ENCODE measurements at regions not wholly inside any gene's neighbourhood (a gene's known extent, or its start where the extent isn't known, plus 50 kb on each side); places are given as distances from the start of the nearest gene placed in this dataset.
"Not testable (repeated sequence)": the region's sequence is repeated elsewhere in the genome, so short reads cannot be mapped to it uniquely, and the experiment has no call there.

- no peak for DNase-seq
These were observed 146.3 kb downstream of the PRL start for GRCh38 chr6:22150368-22151035.

GRCh38 chr6:22151892-22152291 is 144.9 kb downstream of the PRL start:
- no peak for DNase-seq

DNA sequence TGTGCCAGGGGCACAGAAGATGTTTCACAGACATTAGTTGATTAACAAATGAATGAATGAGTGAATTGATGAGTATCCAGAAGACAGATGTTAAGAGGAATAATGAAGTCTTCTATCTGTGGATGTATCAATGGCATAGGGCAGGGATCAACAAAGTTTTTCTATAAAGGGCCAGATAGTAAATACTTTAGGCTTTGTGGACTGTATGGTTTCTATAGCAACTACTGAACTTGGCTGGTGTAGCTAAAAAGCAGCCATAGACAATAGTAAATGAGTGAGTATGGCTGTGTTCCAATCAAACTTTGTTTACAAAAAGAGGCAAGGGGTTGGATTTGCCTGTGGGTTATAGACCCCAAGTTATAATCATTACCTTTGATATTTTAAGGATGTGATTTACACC is 144.0 kb downstream of the PRL start:
- DNase-seq: no peak

DNA sequence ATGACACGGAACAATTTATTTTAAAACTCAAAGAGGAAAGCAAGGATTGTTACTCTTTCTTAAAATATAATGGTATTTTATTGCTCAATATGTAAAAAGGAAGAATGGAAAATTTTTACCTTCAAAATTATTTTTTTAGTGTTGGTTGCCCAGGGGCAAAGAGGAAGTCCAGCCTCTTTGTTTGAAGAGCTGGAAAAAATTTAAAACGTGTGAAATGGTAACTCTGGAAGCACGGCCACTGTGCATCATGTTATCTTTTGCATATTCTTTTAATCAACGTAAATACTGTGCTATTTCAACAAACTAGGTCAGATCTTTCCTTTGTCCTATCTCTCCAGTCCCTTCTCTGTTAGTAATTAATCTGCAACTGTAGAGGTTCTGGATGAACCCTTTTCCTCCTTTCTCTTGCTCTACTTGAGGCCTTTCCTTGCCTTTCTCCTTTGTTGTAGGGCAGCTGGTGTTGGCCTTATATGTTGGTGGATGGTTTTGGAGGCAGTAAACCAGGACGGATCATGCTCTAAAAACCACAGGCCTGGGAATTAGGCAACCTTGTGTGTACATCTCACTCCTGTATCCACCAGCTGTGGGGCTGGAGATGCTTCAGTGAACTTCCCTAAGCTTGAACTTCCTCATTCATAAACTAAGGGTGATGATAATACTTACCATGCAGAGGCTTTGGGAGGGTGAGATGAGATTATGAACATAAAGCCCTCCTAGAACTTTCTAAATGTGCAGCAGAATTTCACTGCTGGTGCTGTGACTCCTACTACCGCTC is 143.3 kb downstream of the PRL start:
- DNase-seq: no peak

DNA sequence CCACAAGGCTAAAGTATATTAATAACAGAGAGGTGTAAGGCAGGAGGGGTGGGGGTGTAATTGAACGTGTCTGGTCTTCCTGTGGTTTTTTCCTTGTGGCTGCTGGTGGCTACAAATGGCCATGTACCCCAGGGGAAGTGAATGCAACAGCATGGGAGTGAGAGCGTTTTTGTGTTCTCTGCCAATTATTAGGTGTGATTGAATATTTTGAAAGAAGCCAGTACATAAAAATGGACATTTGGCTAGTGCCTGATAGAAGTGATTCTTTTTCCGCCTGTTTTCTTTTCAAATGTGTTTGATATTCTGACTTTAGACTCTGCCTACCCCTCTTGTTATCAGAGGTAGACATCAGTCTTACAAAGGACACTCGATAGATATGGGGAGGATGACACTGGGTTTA is 141.3 kb downstream of the PRL start:
- no peak for DNase-seq

DNA sequence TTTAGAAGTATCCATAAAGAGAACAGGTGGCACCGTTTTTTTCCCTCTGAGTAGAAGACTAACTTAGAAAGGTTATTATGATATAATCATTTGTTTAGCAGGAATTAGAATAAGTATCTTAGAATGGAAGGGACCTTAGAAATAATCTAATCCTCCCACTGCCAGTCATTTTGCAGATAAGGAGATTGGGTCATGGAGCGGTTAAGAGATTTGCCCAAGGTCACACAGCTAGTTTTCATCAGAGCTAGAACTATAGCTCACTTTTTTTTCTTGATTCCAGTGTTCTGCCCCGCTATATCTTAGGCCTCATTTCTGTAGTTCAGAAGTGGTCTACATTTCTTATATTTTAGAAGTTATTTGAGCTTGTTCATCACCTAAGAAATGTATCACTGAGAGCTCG is 139.6 kb downstream of the PRL start:
- no peak for DNase-seq

DNA sequence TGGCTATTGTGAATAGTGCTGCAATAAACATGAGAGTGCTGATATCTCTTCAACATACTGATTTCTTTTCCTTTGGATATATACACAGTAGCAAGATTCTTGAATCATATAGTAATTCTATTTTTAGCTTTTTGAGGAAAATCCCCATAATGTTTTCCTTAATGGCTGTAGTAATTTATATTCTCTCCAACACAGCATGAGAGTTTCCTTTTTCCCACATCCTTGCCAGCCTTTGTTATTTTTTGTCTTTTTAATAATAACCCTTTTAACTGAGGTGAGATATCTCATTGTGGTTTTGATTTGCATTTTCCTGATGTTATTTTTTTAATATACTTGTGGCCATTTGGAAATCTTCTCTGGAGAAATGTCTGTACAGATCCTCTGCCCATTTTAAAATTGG is 132.6 kb downstream of the PRL start:
- DNase-seq: no peak

GRCh38 chr6:22171006-22171405 is 125.8 kb downstream of the PRL start:
- DNase-seq: not testable (repeated sequence)

DNA sequence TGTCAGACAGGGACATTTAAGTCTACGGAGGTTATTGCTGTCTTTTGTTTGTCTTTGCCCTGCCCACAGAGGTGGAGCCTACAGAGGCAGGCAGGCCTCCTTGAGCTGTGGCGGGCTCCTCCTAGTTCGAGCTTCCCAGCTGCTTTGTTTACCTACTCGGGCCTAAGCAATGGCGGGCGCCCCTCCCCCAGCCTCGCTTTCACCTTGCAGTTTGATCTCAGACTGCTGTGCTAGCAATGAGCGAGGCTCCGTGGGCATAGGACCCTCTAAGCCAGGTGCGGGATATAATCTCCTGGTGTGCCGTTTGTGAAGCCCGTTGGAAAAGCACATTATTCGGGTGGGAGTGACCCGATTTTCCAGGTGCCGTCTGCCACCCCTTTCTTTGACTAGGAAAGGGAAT is 125.0 kb downstream of the PRL start:
- DNase-seq: not testable (repeated sequence)

DNA sequence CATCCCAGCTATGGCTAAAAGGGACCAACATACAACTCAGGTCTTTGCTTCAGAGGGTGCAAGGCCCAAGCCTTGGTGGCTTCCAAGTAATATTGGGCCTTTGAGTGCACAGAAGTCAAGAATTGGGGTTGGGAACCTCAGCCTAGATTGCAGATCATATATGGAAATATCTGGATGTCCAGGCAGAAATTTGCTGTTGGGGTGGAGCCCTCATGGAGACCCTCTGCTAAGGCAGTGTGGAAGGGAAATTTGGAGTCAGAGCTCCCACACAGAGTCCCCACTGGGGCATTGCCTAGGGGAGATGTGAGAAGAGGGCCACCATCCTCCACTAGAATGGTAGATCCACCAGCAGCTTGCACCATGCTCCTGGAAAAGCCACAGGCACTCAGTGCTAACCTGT is 123.5 kb downstream of the PRL start:
- DNase-seq: no peak

GRCh38 chr6:22180250-22180649 is 116.6 kb downstream of the PRL start:
- not testable (repeated sequence) for DNase-seq

DNA sequence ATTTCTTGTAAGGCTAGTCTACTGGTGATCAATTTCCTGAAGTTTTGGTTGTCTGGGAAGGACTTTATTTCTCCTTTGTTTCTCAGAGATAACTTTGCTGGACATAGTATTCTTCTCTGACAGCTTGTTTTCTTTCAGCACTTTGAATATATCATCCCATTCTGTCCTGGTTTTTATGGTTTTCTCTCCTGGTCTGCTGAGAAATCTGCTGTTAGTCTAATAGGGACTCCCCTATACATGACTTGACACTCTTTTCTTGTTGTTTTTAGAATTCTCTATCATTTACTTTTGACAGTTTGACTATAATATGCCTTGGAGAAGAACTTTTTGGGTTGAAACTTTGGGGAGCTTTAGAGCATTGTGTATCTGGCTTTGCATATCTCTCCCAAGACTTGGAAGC is 112.5 kb downstream of the PRL start:
- no peak for DNase-seq

DNA sequence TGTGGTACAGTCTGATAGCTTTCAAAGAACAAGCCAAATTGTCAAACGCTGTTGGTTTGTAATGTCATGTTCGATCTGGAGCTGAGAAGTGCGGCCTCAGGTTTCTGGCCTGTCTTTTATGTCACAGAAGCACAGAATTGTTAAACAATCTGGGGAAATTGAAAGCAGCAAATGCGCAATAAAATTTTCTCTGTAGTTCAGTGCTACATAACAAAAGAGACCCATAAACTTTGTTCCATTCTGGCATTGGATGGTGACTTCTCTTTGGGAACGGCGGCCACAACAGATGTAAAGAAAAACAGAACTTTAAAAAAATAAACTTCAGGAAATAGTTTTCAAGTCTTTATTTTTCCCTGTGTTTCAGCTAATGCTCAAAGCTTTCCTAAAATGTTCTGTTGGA is 106.9 kb downstream of the PRL start:
- no peak for DNase-seq

DNA sequence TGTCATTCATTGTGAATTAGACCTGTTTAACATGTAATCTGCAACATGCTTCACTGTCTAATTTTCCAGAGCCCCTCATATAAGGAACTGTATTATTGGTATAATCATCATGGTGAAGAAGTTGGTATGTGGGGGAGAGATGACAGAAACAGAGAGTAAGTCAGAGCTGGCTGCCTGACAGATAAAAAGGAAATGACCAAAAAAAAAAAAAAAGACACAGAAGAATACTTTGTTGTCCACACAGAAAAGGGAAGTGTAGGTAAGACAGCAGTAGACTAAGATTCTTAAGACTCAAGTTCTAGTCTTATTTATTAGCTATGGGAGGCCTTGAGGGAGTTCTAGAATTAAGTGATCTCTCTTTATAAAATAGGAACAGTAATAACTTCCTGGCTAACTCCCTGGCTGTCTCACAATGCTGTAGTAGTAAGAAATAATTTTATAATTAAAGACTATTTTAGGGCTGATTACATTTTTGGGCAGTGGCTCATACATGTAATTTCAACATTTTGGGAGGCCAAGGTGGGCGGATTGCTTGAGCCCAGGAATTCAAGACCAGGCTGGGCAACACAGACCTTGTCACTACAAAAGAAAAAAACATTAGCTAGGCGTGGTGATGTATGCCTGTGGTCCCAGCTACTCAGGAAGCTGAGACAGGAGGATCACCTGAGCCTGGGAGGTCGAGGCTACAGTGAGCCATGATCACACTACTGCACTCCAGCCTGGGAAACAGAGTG is 102.5 kb downstream of the PRL start:
- DNase-seq: no peak

DNA sequence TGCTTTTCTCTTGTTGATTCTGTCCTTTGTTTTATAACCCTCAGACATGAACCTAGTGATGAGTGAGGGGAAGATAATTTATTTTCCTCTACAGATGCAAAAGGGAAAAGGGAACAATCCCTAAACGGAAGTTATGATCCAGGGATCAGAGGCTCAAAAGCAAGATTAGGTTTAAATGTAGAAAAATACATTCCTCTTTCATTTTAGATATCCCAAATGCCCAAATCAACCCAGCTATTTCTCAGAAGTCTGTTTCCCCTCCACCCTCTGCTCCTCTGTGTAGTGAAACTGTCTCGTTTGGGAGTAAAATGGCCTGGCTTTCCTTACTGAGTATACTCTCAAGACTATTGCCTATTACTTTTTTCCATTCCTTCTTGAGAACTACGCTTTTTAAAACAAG is 97.1 kb downstream of the PRL start:
- no peak for DNase-seq

DNA sequence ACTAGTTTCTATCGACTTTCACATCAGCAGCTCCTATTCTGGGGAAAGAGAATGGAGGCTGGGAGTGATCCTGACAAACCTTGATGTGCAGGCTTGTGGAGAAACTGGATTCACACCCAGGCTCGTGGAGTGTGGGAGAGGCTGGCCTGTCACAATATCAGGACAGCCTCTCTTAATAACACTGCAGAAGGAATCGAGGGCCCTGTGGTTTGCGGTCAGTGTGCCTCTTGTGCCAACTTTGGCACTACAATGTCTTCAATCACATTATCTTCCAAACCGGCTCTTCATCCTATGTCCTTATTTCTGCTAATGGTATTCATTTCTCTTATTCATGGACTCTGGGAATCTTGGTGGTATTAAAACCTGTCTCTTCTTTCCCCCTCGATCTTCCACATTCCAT is 92.7 kb downstream of the PRL start:
- DNase-seq: no peak

GRCh38 chr6:22205266-22205665 is 91.6 kb downstream of the PRL start:
- DNase-seq: no peak

DNA sequence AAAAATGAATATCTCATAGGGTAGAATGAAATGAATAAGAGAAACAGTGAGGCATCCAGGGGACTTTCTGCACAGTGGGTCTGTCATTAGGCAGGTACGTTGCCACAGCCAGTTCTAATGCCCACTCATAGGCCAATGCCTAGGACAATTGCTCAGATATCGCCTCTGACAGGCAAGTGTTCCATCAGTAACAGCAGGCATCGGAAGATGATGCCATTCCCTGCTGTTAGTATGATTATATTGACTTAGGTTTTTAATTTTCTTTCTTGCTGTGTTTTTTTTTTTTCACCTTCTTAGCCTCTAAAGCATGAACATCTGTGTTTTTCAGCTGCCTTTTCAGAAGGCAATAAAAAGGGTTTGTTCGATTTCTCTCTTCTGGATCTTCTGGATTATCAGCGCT is 90.7 kb downstream of the PRL start:
- no peak for DNase-seq

- no peak for DNase-seq
These were observed 88.8 kb downstream of the PRL start for GRCh38 chr6:22208026-22208425.

GRCh38 chr6:22214314-22214713 is 82.5 kb downstream of the PRL start:
- no peak for DNase-seq

- DNase-seq: not testable (repeated sequence)
These were observed 81.4 kb downstream of the PRL start for GRCh38 chr6:22215474-22215873.

DNA sequence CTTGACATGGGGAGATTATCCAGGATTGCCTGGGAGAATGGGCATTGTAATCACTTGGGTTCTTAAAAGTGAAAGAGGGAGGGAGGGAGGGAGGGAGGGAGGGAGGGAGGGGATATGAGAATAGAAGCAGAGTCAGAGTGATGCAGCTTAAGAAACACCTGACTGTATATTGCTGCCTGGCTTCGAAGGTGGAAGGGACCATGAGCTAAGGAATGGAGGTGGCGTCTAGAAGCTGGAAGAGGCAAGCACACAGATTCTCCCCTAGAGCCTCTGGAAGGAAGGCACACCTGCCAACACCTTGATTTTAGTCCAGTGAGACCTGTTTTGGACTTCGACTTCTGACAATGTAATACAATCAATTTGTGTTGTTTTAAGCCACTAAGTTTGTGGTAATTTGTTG is 78.4 kb downstream of the PRL start:
- DNase-seq: no peak

DNA sequence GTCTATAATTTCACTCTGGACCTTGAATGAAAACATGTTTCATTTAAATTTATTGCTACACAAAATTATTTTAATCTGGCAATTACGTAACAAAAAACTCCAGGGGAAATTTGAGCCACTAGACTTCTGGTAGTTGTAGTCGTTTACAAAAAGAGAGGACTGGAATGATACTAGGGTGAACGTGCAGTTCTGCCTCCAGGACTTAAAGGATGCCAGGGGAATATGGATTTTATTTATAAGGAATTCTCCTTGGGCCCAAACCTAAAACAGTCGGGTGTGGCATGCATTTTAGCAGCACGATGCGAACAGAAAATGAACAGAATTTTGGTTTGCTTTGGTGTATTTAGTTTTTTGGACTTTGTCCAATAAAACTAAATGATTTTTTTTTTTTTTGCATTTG is 76.9 kb downstream of the PRL start:
- DNase-seq: no peak

GRCh38 chr6:22221211-22221610 is 75.6 kb downstream of the PRL start:
- no peak for DNase-seq

Data from occipital lobe (tissue), 1 donor.